ENCODE measurements at regions not wholly inside any gene's neighbourhood (a gene's known extent, or its start where the extent isn't known, plus 50 kb on each side); places are given as distances from the start of the nearest gene placed in this dataset.

- TF ChIP-seq CTCF (IDR thresholded peaks at IDR 0.05) (no peak), POLR2A (IDR thresholded peaks at IDR 0.05) (no peak)
Observed at GRCh38 chr7:69192134-69192533, 406.1 kb upstream of the AUTS2 start.
